ENCODE measurements at regions not wholly inside any gene's neighbourhood (a gene's known extent, or its start where the extent isn't known, plus 50 kb on each side); places are given as distances from the start of the nearest gene placed in this dataset.
A peak's percentile ranks its signal among the peaks of the same experiment; 100 is the strongest.

DNA sequence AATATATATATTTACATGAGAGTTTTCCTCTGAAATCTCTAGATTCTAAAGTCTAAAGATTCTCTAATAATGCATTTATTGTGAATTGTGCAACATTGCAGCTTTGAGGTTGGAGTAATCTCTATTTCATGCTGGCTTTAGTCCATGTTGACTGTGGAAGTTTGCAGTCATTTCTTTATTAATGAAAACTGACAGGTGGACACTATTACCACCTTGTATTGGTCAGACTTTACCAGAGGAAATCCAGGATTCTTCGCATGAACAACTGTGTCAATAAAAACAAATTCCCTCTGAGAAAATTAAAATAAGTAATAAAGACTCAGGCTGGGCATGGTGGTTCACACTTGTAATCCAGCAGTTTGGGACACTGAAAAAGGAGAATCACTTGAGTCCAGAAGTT is 274.1 kb downstream of the SHQ1 start:
- no peak overlapping the region for H3K4me3 ChIP-seq (ENCODE audit: low read depth, low read length)
- DNase-seq (ENCODE audit: low read depth), result peak; percentile 5

DNA sequence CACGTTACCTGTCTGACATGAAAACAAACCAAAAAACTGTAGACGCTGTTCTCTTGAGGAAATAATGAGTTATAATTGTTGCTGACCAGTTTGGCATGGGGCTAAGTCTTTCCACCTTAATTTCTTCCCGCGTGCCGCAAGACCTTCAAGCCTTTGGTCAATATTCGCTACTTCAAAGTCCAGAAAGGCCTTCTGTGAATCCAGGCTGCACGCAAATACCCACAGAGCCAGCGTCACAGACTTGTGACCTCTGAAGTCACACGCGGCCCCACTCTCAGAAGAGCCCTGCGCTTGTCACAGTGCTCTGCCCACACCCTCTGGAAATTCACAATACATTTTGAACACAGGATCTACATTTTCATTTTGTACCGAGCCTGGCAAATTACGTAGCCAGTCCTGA is 275.2 kb downstream of the SHQ1 start:
- DNase-seq (ENCODE audit: low read depth), result no peak

DNA sequence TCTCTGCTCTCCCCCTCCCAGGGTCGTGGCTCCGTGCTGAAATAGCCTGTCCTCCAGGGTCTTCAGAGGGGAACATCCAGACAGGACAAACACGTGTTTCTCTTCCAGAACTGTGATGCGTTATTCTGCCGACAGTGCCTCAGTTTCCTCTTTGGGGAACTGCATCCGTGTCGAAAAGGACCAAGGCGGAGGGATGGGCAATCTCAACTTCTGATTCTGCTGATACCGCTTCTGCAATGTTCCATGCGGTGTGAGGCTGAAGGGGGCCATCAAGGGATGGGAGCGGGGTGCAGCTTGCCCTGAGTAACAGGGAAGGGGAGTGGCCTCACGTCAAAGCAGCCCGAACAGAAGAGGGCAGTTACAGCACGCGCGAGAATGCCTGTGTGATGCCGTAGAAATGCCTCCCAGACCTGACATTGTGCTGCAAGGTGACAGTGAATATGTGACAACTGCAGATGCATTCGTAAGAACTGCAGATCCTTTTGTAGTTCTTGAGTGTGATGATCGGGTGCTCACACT is 275.7 kb downstream of the SHQ1 start:
- no peak for DNase-seq (ENCODE audit: low read depth)
- H3K4me3 ChIP-seq (ENCODE audit: low read depth, low read length), result no peak overlapping the region

More for the DNA sequence above, 275.2 kb downstream of the SHQ1 start:
- no peak overlapping the region for H3K4me3 ChIP-seq (ENCODE audit: low read depth, low read length)

DNA sequence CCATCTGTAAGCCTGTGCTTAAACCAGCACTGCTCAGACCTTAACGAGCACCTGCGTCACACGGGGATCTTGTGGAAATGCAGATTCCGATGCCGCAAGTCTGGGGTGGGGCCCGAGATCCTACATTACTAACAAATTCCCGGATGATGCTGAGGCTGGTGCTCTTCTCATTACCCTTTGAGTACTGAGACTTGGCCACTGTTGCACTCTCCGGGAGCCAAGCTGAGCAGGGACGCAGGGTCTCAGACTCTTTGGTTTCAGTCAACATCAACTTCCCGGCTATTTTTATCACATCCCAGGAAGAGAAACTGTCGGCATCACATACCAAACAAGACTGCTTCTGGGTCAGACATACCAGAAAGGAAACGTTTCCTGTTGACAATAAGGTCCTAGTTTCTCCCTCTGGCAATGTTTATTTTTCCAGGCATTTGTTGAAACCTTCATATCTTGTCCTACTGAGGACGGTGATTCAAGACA is 276.6 kb downstream of the SHQ1 start:
- no peak overlapping the region for H3K4me3 ChIP-seq (ENCODE audit: low read depth, low read length)
- no peak for DNase-seq (ENCODE audit: low read depth)

DNA sequence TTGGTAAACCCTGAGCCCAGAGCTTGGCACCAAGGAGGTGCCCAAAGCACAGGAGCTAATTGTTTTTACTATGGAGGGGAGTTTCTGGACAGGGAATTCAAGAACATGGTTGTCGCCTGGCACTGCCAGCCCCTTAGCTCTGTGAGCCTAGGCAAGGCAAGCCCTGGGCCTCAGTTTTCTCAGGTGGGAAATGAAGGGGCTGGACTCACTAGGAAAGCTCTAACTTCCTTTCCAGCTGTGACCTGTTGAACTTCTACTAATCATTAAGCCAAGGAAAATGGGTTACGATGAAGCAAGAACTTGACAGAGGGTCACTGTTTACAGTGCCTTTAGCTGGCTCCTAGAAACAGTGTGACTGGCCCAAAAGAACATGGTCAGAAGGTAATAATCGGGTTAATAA is 277.2 kb downstream of the SHQ1 start:
- no peak for DNase-seq (ENCODE audit: low read depth)
- H3K4me3 ChIP-seq (ENCODE audit: low read depth, low read length), result no peak overlapping the region

DNA sequence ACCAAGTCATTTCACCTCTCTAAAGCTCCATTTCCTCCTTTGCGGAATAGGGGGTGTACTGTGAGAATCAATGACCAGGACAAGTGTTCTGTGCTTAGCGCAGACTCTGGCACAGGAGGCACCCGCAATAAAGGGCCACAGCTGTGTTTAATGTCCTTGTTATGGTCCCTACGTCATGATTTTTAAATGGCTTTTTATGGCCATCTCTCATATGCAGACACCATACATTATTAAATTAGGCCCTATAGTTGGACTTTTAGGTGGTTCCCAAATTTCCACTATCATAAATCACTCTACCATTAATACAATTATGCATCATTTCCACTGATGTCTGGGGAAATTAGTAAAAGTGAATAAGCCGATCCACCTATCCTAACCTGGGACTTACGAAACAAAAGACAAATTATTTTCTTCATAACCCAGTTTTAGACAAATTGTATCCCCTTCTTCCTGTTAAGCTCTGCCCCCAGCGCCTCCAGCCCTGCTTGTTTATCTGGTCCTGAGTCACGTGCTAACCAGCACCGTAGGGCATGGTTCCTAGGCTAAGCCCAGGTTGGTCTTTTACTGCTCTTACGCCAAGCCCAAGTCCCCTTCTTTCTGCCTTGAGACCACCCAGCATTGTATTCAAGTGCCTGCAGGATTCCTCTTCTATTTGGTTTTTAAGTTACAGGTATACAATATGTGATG is 278.3 kb downstream of the SHQ1 start:
- DNase-seq (ENCODE audit: low read depth), result no peak
- no peak overlapping the region for H3K4me3 ChIP-seq (ENCODE audit: low read depth, low read length)

DNA sequence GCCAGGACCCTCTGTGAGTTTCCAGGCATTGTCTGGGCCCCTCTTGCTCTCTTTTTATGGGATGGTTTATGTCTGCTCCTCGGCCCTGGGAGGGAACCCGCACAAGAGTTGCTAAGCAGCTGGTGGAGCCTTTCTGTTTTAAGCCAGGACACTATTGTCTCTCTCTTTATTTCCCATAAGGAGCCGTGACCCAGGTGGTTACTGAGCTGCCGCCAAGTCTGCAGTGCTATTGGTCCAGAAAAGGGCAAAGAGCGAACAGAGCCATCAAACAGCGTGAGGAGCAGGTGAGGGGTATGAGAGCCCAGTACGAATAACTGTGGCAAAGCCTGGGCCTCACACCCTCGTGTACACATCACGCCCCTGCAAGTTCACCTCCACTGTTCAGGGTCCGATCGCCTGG is 280.2 kb downstream of the SHQ1 start:
- H3K4me3 ChIP-seq (ENCODE audit: low read depth, low read length), result no peak overlapping the region
- no peak for DNase-seq (ENCODE audit: low read depth)

DNA sequence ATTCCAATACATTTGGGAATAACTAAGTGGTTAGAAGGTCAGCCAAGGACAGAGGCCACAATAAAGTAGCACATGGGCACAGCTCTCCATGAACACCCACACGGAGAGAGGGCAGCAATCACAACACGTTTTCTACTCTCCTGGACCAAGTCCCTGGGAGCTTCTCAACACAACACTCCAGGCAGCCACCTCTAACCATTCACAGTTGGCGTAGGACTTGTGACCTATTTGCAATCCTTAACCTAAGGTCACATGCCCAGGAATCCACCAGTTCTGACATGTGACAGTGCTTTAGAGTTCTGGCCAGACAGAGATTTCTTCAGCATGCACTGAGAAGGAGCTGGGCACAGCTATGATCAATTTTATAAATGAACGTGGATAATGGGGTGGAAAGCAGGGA is 280.8 kb downstream of the SHQ1 start:
- H3K4me3 ChIP-seq (ENCODE audit: low read depth, low read length), result no peak overlapping the region
- no peak for DNase-seq (ENCODE audit: low read depth)

DNA sequence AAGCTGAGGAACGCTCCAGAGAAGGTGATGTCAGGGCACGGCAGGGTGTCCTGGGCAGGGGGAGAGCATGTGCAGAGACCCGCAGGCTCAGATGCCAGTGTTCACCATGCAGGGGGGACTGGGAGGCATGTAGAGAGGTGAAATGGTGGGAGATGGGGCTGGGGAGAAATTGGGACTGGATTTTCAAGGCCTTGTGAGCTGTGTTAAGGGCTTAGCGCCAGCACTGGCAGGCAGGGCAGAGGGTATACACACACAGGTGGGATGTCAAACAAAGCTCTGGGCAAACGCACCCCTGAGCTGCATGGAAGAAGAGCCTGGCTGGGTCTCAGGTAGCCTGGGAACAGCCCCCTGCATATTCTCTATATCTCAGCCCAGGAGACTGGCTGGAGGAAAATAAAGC is 282.7 kb downstream of the SHQ1 start:
- H3K4me3 ChIP-seq (ENCODE audit: low read depth, low read length), result no peak overlapping the region
- DNase-seq (ENCODE audit: low read depth), result no peak

DNA sequence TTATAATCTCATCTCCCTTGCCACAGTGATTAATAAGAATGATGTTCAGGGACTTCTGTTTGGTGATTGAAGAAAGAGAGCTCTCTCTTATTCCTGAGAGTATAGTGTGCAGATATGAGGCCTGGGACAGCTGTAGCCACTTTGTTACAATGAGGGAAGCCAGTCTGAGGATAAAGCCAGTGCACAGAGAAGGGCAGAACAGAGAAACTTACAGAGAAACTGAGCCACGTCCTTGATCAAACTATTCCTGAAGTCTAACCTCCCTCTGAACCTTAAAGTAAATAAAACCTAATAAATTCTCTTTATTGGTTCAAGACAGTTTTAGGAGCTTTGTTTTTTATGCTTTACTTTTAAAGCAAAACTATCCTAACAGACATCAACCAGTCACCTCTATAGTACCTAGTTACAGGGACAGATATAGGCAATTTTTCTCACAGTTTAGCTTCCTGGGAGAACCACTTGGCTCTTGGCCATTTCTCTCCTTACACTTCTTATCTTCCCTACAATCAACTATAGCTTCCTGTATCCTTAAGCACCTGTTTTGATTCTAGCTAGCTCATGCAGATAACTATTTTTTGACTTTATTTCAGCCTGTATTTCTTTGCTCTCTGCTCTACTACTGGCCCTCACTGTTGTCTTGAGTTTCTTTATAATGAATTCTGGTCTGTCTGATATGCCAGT is 284.4 kb downstream of the SHQ1 start:
- DNase-seq (ENCODE audit: low read depth), result no peak
- H3K4me3 ChIP-seq (ENCODE audit: low read depth, low read length), result no peak overlapping the region

DNA sequence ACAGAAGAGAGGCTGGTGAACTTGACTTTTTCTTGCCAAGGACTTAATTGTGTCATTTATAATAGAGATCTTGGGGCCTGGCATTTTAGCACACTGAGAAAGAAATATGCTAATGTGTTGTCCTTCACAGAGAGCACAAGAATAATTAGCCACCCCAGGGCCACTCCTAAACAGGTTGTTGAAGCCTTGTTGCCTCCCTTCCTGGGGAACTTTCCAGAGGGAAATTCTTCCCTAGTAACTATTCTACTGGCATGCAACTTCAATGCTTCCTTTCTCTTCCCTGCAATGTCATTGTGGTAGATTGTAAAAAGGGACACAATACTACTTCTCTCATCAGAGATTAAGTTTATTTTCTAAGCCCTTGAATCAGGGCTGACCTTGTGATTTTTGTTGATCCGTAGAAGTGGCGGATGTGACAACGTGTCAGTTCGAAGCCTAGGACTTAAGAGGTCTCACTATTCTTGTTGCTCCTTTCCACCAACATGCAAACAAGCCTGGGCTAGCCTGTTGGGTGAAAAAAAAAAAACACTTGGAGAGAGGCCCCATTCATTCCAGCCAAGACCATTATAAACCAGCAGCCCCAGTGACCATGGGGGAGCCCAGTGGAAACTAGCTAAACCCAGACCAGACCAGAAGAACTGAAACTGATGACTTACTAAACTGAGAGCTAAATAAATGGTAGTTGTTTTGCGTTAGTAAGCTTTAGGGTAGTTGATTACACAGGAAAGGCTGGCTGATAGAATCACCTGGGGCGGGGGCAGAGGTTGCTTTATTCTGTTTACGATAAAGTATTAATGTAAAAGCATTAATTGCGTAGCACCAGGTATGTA is 287.2 kb downstream of the SHQ1 start:
- no peak for DNase-seq (ENCODE audit: low read depth)
- no peak overlapping the region for H3K4me3 ChIP-seq (ENCODE audit: low read depth, low read length)

DNA sequence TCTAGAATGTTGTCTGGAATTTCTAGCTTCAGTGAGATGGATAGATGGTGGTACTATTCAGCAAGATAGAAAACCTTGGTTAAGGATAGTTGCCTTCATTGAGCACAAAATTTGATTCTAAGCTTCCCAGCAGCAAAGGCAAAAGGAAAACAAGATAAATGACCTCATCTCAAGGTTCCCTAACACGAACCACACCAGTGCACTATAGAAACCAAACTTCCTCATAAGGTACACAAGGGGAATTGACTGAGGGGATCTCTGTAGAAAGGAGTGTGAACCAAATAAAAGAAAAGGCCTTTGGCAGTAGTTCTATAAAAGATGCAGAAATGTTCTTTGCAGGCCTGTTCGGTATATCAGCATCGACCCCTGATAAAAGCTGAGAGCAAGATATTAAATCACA is 288.9 kb downstream of the SHQ1 start:
- no peak overlapping the region for H3K4me3 ChIP-seq (ENCODE audit: low read depth, low read length)
- DNase-seq (ENCODE audit: low read depth), result no peak

DNA sequence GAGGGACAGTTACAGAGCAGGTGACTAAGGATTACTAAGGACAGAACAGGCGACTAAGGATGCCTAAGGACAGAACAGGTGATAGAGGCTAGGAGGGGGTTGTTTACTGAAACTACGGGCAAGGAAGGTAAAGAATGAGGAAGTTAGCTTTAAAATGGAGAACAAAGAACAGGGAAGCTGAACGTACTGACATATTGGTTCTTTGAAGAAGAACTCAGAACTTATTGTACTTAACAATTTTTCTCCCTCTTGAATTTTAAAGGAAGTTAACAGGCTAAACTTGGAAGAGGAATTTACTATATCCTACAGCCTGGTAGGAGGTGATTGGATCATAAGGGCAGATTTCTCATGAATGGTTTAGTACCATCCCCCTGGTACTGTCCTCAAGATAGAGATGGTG is 290.2 kb downstream of the SHQ1 start:
- DNase-seq (ENCODE audit: low read depth), result no peak
- no peak overlapping the region for H3K4me3 ChIP-seq (ENCODE audit: low read depth, low read length)

DNA sequence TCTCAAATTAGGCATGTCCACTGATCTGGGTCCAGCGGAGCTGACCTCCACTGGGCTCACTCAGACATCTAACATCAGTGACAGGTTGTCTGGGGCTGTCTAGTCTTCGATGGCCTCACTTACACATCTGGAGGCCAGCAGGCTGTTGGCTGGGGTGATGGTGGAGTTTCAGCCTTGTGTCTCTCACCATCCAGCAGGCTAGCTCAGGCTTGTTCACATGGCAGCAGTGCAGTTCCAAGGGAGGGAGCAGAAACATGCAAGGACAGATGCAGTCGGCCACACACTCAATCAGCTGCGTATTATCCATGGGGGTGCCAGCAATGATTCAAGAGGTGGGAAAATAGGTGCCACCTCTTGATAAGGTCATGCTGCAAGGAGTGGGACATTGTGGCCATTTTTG is 292.5 kb downstream of the SHQ1 start:
- no peak for DNase-seq (ENCODE audit: low read depth)

DNA sequence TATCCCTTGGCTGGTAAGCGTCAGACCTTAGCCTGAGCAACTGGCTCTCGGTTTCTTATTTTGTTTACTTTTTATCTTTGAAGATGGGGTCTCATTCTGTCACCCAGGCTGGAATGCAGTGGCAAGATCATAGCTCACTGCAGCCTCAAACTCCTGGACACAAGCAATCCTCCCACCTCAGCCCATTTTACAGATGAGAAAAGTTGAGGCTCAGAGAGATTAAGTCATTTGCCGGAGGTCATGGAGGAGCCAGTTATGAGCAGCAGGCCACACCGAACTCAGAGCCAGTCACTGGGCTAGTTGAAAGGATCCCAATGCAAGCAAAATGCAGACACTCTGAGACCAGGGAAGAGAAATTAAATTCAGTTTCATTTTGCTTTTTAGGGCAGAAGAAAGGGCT is 293.6 kb downstream of the SHQ1 start:
- DNase-seq (ENCODE audit: low read depth), result no peak
- H3K4me3 ChIP-seq (ENCODE audit: low read depth, low read length), result no peak overlapping the region

More for the DNA sequence above, 292.5 kb downstream of the SHQ1 start:
- H3K4me3 ChIP-seq (ENCODE audit: low read depth, low read length), result no peak overlapping the region

DNA sequence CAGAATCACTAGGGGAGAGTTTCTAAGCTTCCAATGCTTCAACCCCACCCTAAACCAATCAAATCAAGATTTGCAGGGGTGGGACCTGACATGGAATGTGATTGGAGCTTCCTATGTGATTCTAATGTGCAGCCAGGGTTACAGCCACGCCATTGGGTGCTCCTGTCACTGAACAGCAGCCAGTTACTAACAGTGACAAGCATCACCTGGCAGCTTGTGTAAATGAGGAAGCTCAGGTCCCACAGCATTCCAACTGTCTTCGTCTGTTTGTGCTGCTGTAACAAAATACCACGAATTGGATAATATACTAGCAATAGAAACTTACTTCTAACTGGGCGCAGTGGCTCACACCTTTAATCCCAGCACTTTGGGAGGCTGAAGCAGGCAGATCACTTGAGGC is 294.9 kb downstream of the SHQ1 start:
- no peak for DNase-seq (ENCODE audit: low read depth)
- H3K4me3 ChIP-seq (ENCODE audit: low read depth, low read length), result no peak overlapping the region

DNA sequence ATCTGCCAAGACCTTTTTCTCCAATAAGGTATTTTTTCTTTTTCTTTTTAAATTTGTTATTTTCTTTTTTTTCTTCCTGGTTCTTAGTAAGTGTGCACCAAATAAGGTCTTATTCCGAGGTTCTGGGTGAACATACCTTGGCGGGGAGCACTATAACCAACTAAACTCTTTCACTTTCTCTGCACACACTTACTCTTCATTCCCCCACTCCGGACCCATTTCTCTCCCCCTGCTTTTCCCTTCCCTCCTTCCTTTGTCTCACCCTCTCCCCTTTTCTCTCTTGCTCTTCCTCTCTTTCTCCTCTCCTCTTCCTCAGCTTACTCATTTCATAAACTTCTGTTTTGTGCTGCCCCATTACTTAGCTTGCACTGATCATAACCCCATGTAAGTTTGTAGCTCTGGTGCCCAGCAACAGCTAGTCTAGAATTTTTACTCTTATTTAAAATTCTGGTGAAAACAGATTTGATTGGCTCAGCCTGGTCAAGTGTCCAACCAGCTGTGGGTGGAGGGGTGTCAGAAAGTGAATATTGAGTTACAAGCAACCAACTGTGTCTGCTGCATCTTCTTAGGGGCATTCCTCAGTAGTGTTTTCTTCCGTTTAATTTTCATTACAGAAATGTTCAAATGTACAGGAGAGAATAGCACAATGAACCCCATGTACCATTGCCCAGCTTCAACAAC is 297.5 kb downstream of the SHQ1 start:
- no peak for DNase-seq (ENCODE audit: low read depth)
- no peak overlapping the region for H3K4me3 ChIP-seq (ENCODE audit: low read depth, low read length)

DNA sequence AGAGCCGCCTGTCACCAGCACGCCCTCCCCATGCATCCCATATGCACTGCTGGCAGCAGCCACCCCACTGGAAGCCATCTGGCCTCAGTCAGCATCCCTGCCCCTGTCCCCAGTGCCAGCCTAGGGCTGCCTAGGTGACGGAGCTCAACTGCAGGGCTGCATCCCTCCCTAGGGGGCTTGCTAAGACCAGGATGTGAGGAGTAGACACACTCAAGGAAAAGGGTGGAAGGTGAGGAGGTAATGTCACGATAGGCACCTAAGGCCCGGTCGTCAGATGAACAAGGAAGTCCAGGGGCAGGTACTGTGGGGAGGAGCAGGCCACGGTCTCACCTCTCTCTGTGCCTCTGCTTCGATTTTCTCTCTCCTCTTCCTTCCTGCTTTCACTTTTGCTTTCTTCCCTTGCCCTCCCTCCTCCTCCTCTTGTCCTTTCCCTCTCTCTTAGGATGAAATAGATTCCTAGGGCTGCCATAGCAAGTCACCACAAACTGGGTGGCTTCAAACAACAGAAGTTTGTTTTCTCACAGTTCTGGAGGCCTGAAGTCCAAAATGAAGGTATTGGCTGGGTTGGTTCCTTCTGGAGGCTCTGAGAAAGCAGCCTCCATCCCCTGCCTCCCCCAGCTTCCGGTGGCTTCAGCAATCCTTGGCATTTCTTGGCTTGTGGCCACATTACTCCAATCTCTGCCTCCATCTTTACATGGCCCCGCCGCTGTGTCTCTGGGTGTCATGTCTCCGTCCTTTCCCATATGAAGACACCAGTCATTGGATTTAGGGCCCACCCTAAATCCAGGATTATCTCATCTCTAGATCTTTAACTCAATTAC is 298.3 kb downstream of the SHQ1 start:
- H3K4me3 ChIP-seq (ENCODE audit: low read depth, low read length), result no peak overlapping the region
- DNase-seq (ENCODE audit: low read depth), result no peak

DNA sequence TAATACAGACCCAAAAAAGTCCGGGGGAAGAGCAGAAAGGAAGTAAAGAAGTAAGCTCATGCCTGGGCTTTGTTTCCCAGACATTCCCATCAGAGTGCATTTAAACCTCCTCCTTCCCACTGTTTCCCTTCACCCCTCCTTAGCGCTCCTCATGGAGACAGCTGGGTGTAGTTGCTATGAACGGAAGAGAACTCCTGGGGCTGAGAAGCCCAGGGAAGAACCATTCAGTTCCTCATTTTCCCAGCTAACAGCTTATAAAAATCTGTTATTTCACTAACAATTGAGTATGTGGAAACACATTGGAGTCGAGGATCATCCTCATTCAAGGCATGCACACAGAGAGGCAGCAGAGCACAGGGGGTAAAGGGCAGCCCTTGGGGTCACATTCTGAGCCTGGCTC is 299.3 kb downstream of the SHQ1 start:
- no peak for DNase-seq (ENCODE audit: low read depth)
- no peak overlapping the region for H3K4me3 ChIP-seq (ENCODE audit: low read depth, low read length)
